Stimulated activated CD4-positive, alpha-beta T cell treated with anti-CD3 and anti-CD28 coated beads, Interleukin-1b, Interleukin-23, amount 100 ng/mL, for 48 hours (primary cell): ENCODE measurements at regions not wholly inside any gene's neighbourhood (a gene's known extent, or its start where the extent isn't known, plus 50 kb on each side); places are given as distances from the start of the nearest gene placed in this dataset.

Experiments
- DNase-seq: peaks from one replicate; pipeline ENCODE4 v3.0.0-alpha.2; 2020

GRCh38 chr6:41451515-41452163 lies 94.5 kb upstream of the FOXP4 start:
- no peak for DNase-seq

- DNase-seq, result no peak
Measured at GRCh38 chr6:41452763-41453162, 93.4 kb upstream of the FOXP4 start.

- DNase-seq, result no peak
Measured at GRCh38 chr6:41453244-41453643, 92.9 kb upstream of the FOXP4 start.

GRCh38 chr6:41454189-41454789 lies 91.9 kb upstream of the FOXP4 start:
- DNase-seq, result no peak

GRCh38 chr6:41455410-41455809 lies 90.8 kb upstream of the FOXP4 start:
- DNase-seq, result no peak

GRCh38 chr6:41455818-41456217 lies 90.4 kb upstream of the FOXP4 start:
- DNase-seq, result no peak

GRCh38 chr6:41457303-41457670 lies 88.9 kb upstream of the FOXP4 start:
- no peak for DNase-seq

- DNase-seq, result no peak
Measured at GRCh38 chr6:41459738-41460137, 86.4 kb upstream of the FOXP4 start.

GRCh38 chr6:41460742-41461336 lies 85.3 kb upstream of the FOXP4 start:
- no peak for DNase-seq

GRCh38 chr6:41462033-41462432 lies 84.1 kb upstream of the FOXP4 start:
- no peak for DNase-seq

GRCh38 chr6:41463062-41463930 lies 82.9 kb upstream of the FOXP4 start:
- no peak for DNase-seq

- DNase-seq, result no peak
Measured at GRCh38 chr6:41464019-41464418, 82.2 kb upstream of the FOXP4 start.

GRCh38 chr6:41464481-41464880 lies 81.7 kb upstream of the FOXP4 start:
- no peak for DNase-seq

GRCh38 chr6:41466437-41466990 lies 79.7 kb upstream of the FOXP4 start:
- no peak for DNase-seq

- DNase-seq, result no peak
Measured at GRCh38 chr6:41467061-41467460, 79.1 kb upstream of the FOXP4 start.

- DNase-seq, result no peak
Measured at GRCh38 chr6:41467627-41468404, 78.4 kb upstream of the FOXP4 start.

GRCh38 chr6:41469156-41470028 lies 76.8 kb upstream of the FOXP4 start:
- no peak for DNase-seq

- DNase-seq, result no peak
Measured at GRCh38 chr6:41470029-41470330, 76.2 kb upstream of the FOXP4 start.

- DNase-seq, result peak; percentile 16
Measured at GRCh38 chr6:41470331-41471063, 75.7 kb upstream of the FOXP4 start.

- no peak for DNase-seq
Measured at GRCh38 chr6:41471064-41471895, 74.9 kb upstream of the FOXP4 start.
